WTC11 (cell line): ENCODE measurements at regions not wholly inside any gene's neighbourhood (a gene's known extent, or its start where the extent isn't known, plus 50 kb on each side); places are given as distances from the start of the nearest gene placed in this dataset.

ENCODE experiments used
- ATAC-seq: fragments of 200-7000 bp; cut with Tn5 transposase; 2 replicates; pipeline ENCODE4 v1.10.0; 2021; ENCODE audit warnings: mild to moderate bottlenecking, moderate library complexity
- CTCF ChIA-PET: fragments of 300-600 bp; sonication (Branson Sonifier 250); formaldehyde crosslinking; loops from one replicate; lab custom pipeline; 2021; ENCODE audit warnings: antibody characterized with exemption; lab: Charles Lee
- POLR2A ChIA-PET: fragments of 350-600 bp; sonication (Branson Sonifier 250); formaldehyde crosslinking; loops from one replicate; lab custom pipeline; 2021; ENCODE audit warnings: antibody characterized with exemption; lab: Charles Lee
- DNase-seq: peaks from one replicate; pipeline ENCODE4 v3.0.0; 2021; ENCODE audit warnings: low spot score
- H3K27ac Mint-ChIP-seq: 2 replicates; pipeline ENCODE4 v1.8.0; 2021; ENCODE audit warnings: mixed read lengths
- H3K27me3 Mint-ChIP-seq: 2 replicates; pipeline ENCODE4 v1.8.0; 2021; ENCODE audit warnings: low read depth, mild to moderate bottlenecking, moderate library complexity, mixed read lengths
- H3K36me3 Mint-ChIP-seq: 2 replicates; pipeline ENCODE4 v1.8.0; 2021; ENCODE audit warnings: mixed read lengths
- H3K4me1 Mint-ChIP-seq: 2 replicates; pipeline ENCODE4 v1.8.0; 2022; ENCODE audit warnings: mixed read lengths
- H3K4me3 Mint-ChIP-seq: 2 replicates; pipeline ENCODE4 v1.8.0; 2021; ENCODE audit warnings: mild to moderate bottlenecking, moderate library complexity, mixed read lengths
- H3K9me3 Mint-ChIP-seq: 2 replicates; pipeline ENCODE4 v1.8.0; 2021; ENCODE audit warnings: mixed read lengths
- ELF4 ChIP-seq: sonication (generic); formaldehyde crosslinking; IDR thresholded peaks from 2 replicates; pipeline ENCODE4 v1.8.1; 2022; ENCODE audit warnings: low read depth, mild to moderate bottlenecking, moderate library complexity, missing genetic modification reagents
- ESRRA ChIP-seq: sonication (generic); formaldehyde crosslinking; IDR thresholded peaks from 2 replicates; pipeline ENCODE4 v1.8.1; 2022; ENCODE audit warnings: mild to moderate bottlenecking, missing genetic modification reagents, borderline replicate concordance
- MXD4 ChIP-seq: fragments of 250-450 bp; sonication (Bioruptor Pico); IDR thresholded peaks from 2 replicates; pipeline ENCODE4 v1.8.0; 2021; ENCODE audit warnings: mild to moderate bottlenecking, moderate library complexity, borderline replicate concordance
- SMAD4 ChIP-seq: sonication (generic); formaldehyde crosslinking; IDR thresholded peaks from 2 replicates; pipeline ENCODE4 v1.8.0; 2022; ENCODE audit warnings: mild to moderate bottlenecking, missing genetic modification reagents
- TCF7 ChIP-seq: sonication (generic); formaldehyde crosslinking; IDR thresholded peaks from 2 replicates; pipeline ENCODE4 v1.8.0; 2022; ENCODE audit warnings: mild to moderate bottlenecking, low read depth, missing genetic modification reagents, moderate library complexity
- ZNF219 ChIP-seq: sonication (generic); formaldehyde crosslinking; IDR thresholded peaks from 2 replicates; pipeline ENCODE4 v1.8.0; 2023; ENCODE audit warnings: missing genetic modification reagents, mild to moderate bottlenecking, borderline replicate concordance
- ZNF232 ChIP-seq: sonication (generic); formaldehyde crosslinking; IDR thresholded peaks from 2 replicates; pipeline ENCODE4 v1.8.0; 2022; ENCODE audit warnings: mild to moderate bottlenecking, missing genetic modification reagents
- TF ChIP-seq, protein P1 (sequence below): sonication (generic); formaldehyde crosslinking; IDR thresholded peaks from 2 replicates; pipeline ENCODE4 v1.8.1; 2023; ENCODE audit warnings: mild to moderate bottlenecking, moderate library complexity, missing genetic modification reagents
- TF ChIP-seq, protein P2 (sequence below): fragments of 200-600 bp; IDR thresholded peaks from 2 replicates; pipeline ENCODE4 v1.8.0; 2022; ENCODE audit warnings: antibody characterized with exemption
- TF ChIP-seq, protein P3 (sequence below): fragments of 250-450 bp; sonication (Bioruptor Pico); IDR thresholded peaks from 2 replicates; pipeline ENCODE4 v1.9.0; 2021; ENCODE audit warnings: mild to moderate bottlenecking
- TF ChIP-seq, protein P4 (sequence below): sonication (generic); formaldehyde crosslinking; IDR thresholded peaks from 2 replicates; pipeline ENCODE4 v1.8.0; 2023; ENCODE audit warnings: mild to moderate bottlenecking, missing genetic modification reagents
- TF ChIP-seq, protein P5 (sequence below): sonication (generic); formaldehyde crosslinking; IDR thresholded peaks from 2 replicates; pipeline ENCODE4 v1.8.1; 2023; ENCODE audit warnings: mild to moderate bottlenecking, missing genetic modification reagents
- TF ChIP-seq, protein P6 (sequence below): sonication (generic); formaldehyde crosslinking; IDR thresholded peaks from 2 replicates; pipeline ENCODE4 v1.8.0; 2023; ENCODE audit warnings: missing genetic modification reagents
- TF ChIP-seq, protein P7 (sequence below): sonication (generic); formaldehyde crosslinking; IDR thresholded peaks from 2 replicates; pipeline ENCODE4 v1.8.0; 2022; ENCODE audit warnings: mild to moderate bottlenecking, missing genetic modification reagents
- TF ChIP-seq, protein P8 (sequence below): sonication (generic); formaldehyde crosslinking; IDR thresholded peaks from 2 replicates; pipeline ENCODE4 v1.8.1; 2022; ENCODE audit warnings: mild to moderate bottlenecking, moderate library complexity, missing genetic modification reagents
- TF ChIP-seq, protein P9 (sequence below): sonication (generic); formaldehyde crosslinking; IDR thresholded peaks from 2 replicates; pipeline ENCODE4 v1.8.0; 2023; ENCODE audit warnings: missing genetic modification reagents, mild to moderate bottlenecking, borderline replicate concordance

DNA sequence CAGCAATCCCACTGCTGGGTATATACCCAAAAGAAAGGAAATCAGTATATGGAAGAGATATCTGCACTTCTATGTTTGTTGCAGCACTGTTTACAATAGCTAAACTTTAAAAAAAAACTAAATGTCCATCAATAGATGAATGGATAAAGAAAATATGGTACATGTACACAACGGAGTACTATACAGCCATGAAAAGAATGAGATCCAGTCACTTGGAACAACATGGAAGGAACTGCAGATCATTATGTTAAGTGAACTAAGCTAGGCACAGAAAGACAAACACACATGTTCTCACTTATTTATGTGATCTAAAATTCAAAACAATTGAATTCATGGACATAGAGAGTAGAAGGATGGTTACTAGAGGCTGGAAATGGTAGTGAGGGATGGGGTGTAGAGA lies 400.7 kb downstream of the ZNF674 start:
- Mint-ChIP-seq H3K4me1 (peaks cover 12% of the 10 kb centered on the region; the same call in 1 of the 2 replicates), H3K36me3 (no peaks in the 10 kb centered on the region), H3K4me3 (no peak overlapping the region), H3K9me3 (peaks cover 8% of the 10 kb centered on the region), H3K27ac (no peak overlapping the region), H3K27me3 (no peaks in the 10 kb centered on the region)
- ATAC-seq (no peak), DNase-seq (no peak)
- CTCF ChIA-PET, result no interaction called here
- POLR2A ChIA-PET, result no interaction called here
- TF ChIP-seq ZNF232 (no peak), ELF4 (no peak), ESRRA (CRISPR knock-in tag) (no peak), TCF7 (CRISPR knock-in tag) (no peak), SMAD4 (no peak), ZNF219 (CRISPR knock-in tag) (no peak), MXD4 (CRISPR knock-in tag) (no peak)
- TF ChIP-seq, protein P1, sequence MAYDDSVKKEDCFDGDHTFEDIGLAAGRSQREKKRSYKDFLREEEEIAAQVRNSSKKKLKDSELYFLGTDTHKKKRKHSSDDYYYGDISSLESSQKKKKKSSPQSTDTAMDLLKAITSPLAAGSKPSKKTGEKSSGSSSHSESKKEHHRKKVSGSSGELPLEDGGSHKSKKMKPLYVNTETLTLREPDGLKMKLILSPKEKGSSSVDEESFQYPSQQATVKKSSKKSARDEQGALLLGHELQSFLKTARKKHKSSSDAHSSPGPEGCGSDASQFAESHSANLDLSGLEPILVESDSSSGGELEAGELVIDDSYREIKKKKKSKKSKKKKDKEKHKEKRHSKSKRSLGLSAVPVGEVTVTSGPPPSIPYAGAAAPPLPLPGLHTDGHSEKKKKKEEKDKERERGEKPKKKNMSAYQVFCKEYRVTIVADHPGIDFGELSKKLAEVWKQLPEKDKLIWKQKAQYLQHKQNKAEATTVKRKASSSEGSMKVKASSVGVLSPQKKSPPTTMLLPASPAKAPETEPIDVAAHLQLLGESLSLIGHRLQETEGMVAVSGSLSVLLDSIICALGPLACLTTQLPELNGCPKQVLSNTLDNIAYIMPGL (CRISPR knock-in tag), result no peak
- TF ChIP-seq, protein P2, sequence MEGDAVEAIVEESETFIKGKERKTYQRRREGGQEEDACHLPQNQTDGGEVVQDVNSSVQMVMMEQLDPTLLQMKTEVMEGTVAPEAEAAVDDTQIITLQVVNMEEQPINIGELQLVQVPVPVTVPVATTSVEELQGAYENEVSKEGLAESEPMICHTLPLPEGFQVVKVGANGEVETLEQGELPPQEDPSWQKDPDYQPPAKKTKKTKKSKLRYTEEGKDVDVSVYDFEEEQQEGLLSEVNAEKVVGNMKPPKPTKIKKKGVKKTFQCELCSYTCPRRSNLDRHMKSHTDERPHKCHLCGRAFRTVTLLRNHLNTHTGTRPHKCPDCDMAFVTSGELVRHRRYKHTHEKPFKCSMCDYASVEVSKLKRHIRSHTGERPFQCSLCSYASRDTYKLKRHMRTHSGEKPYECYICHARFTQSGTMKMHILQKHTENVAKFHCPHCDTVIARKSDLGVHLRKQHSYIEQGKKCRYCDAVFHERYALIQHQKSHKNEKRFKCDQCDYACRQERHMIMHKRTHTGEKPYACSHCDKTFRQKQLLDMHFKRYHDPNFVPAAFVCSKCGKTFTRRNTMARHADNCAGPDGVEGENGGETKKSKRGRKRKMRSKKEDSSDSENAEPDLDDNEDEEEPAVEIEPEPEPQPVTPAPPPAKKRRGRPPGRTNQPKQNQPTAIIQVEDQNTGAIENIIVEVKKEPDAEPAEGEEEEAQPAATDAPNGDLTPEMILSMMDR, result no peak
- TF ChIP-seq, protein P3, sequence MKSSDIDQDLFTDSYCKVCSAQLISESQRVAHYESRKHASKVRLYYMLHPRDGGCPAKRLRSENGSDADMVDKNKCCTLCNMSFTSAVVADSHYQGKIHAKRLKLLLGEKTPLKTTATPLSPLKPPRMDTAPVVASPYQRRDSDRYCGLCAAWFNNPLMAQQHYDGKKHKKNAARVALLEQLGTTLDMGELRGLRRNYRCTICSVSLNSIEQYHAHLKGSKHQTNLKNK (CRISPR knock-in tag), result no peak
- TF ChIP-seq, protein P4, sequence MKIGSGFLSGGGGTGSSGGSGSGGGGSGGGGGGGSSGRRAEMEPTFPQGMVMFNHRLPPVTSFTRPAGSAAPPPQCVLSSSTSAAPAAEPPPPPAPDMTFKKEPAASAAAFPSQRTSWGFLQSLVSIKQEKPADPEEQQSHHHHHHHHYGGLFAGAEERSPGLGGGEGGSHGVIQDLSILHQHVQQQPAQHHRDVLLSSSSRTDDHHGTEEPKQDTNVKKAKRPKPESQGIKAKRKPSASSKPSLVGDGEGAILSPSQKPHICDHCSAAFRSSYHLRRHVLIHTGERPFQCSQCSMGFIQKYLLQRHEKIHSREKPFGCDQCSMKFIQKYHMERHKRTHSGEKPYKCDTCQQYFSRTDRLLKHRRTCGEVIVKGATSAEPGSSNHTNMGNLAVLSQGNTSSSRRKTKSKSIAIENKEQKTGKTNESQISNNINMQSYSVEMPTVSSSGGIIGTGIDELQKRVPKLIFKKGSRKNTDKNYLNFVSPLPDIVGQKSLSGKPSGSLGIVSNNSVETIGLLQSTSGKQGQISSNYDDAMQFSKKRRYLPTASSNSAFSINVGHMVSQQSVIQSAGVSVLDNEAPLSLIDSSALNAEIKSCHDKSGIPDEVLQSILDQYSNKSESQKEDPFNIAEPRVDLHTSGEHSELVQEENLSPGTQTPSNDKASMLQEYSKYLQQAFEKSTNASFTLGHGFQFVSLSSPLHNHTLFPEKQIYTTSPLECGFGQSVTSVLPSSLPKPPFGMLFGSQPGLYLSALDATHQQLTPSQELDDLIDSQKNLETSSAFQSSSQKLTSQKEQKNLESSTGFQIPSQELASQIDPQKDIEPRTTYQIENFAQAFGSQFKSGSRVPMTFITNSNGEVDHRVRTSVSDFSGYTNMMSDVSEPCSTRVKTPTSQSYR (CRISPR knock-in tag), result no peak
- TF ChIP-seq, protein P5, sequence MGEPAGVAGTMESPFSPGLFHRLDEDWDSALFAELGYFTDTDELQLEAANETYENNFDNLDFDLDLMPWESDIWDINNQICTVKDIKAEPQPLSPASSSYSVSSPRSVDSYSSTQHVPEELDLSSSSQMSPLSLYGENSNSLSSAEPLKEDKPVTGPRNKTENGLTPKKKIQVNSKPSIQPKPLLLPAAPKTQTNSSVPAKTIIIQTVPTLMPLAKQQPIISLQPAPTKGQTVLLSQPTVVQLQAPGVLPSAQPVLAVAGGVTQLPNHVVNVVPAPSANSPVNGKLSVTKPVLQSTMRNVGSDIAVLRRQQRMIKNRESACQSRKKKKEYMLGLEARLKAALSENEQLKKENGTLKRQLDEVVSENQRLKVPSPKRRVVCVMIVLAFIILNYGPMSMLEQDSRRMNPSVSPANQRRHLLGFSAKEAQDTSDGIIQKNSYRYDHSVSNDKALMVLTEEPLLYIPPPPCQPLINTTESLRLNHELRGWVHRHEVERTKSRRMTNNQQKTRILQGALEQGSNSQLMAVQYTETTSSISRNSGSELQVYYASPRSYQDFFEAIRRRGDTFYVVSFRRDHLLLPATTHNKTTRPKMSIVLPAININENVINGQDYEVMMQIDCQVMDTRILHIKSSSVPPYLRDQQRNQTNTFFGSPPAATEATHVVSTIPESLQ (CRISPR knock-in tag), result no peak
- TF ChIP-seq, protein P6, sequence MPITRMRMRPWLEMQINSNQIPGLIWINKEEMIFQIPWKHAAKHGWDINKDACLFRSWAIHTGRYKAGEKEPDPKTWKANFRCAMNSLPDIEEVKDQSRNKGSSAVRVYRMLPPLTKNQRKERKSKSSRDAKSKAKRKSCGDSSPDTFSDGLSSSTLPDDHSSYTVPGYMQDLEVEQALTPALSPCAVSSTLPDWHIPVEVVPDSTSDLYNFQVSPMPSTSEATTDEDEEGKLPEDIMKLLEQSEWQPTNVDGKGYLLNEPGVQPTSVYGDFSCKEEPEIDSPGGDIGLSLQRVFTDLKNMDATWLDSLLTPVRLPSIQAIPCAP (CRISPR knock-in tag), result no peak
- TF ChIP-seq, protein P7, sequence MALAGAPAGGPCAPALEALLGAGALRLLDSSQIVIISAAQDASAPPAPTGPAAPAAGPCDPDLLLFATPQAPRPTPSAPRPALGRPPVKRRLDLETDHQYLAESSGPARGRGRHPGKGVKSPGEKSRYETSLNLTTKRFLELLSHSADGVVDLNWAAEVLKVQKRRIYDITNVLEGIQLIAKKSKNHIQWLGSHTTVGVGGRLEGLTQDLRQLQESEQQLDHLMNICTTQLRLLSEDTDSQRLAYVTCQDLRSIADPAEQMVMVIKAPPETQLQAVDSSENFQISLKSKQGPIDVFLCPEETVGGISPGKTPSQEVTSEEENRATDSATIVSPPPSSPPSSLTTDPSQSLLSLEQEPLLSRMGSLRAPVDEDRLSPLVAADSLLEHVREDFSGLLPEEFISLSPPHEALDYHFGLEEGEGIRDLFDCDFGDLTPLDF (CRISPR knock-in tag), result no peak
- TF ChIP-seq, protein P8, sequence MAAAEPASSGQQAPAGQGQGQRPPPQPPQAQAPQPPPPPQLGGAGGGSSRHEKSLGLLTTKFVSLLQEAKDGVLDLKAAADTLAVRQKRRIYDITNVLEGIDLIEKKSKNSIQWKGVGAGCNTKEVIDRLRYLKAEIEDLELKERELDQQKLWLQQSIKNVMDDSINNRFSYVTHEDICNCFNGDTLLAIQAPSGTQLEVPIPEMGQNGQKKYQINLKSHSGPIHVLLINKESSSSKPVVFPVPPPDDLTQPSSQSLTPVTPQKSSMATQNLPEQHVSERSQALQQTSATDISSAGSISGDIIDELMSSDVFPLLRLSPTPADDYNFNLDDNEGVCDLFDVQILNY, result no peak
- TF ChIP-seq, protein P9, sequence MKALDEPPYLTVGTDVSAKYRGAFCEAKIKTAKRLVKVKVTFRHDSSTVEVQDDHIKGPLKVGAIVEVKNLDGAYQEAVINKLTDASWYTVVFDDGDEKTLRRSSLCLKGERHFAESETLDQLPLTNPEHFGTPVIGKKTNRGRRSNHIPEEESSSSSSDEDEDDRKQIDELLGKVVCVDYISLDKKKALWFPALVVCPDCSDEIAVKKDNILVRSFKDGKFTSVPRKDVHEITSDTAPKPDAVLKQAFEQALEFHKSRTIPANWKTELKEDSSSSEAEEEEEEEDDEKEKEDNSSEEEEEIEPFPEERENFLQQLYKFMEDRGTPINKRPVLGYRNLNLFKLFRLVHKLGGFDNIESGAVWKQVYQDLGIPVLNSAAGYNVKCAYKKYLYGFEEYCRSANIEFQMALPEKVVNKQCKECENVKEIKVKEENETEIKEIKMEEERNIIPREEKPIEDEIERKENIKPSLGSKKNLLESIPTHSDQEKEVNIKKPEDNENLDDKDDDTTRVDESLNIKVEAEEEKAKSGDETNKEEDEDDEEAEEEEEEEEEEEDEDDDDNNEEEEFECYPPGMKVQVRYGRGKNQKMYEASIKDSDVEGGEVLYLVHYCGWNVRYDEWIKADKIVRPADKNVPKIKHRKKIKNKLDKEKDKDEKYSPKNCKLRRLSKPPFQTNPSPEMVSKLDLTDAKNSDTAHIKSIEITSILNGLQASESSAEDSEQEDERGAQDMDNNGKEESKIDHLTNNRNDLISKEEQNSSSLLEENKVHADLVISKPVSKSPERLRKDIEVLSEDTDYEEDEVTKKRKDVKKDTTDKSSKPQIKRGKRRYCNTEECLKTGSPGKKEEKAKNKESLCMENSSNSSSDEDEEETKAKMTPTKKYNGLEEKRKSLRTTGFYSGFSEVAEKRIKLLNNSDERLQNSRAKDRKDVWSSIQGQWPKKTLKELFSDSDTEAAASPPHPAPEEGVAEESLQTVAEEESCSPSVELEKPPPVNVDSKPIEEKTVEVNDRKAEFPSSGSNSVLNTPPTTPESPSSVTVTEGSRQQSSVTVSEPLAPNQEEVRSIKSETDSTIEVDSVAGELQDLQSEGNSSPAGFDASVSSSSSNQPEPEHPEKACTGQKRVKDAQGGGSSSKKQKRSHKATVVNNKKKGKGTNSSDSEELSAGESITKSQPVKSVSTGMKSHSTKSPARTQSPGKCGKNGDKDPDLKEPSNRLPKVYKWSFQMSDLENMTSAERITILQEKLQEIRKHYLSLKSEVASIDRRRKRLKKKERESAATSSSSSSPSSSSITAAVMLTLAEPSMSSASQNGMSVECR (CRISPR knock-in tag), result no peak
